WTC11 (cell line): ENCODE measurements at regions not wholly inside any gene's neighbourhood (a gene's known extent, or its start where the extent isn't known, plus 50 kb on each side); places are given as distances from the start of the nearest gene placed in this dataset.

Source experiments
- ATAC-seq: fragments of 200-7000 bp; cut with Tn5 transposase; 2 replicates; pipeline ENCODE4 v1.10.0; 2021; ENCODE audit warnings: mild to moderate bottlenecking, moderate library complexity
- CTCF ChIA-PET: fragments of 300-600 bp; sonication (Branson Sonifier 250); formaldehyde crosslinking; loops from one replicate; lab custom pipeline; 2021; ENCODE audit warnings: antibody characterized with exemption; lab: Charles Lee
- POLR2A ChIA-PET: fragments of 350-600 bp; sonication (Branson Sonifier 250); formaldehyde crosslinking; loops from one replicate; lab custom pipeline; 2021; ENCODE audit warnings: antibody characterized with exemption; lab: Charles Lee
- DNase-seq: peaks from one replicate; pipeline ENCODE4 v3.0.0; 2021; ENCODE audit warnings: low spot score
- H3K27ac Mint-ChIP-seq: 2 replicates; pipeline ENCODE4 v1.8.0; 2021; ENCODE audit warnings: mixed read lengths
- H3K27me3 Mint-ChIP-seq: 2 replicates; pipeline ENCODE4 v1.8.0; 2021; ENCODE audit warnings: low read depth, mild to moderate bottlenecking, moderate library complexity, mixed read lengths
- H3K36me3 Mint-ChIP-seq: 2 replicates; pipeline ENCODE4 v1.8.0; 2021; ENCODE audit warnings: mixed read lengths
- H3K4me1 Mint-ChIP-seq: 2 replicates; pipeline ENCODE4 v1.8.0; 2022; ENCODE audit warnings: mixed read lengths
- H3K4me3 Mint-ChIP-seq: 2 replicates; pipeline ENCODE4 v1.8.0; 2021; ENCODE audit warnings: mild to moderate bottlenecking, moderate library complexity, mixed read lengths
- H3K9me3 Mint-ChIP-seq: 2 replicates; pipeline ENCODE4 v1.8.0; 2021; ENCODE audit warnings: mixed read lengths
- MXD4 ChIP-seq: fragments of 250-450 bp; sonication (Bioruptor Pico); IDR thresholded peaks from 2 replicates; pipeline ENCODE4 v1.8.0; 2021; ENCODE audit warnings: mild to moderate bottlenecking, moderate library complexity, borderline replicate concordance
- NFE2L1 ChIP-seq: sonication (generic); formaldehyde crosslinking; IDR thresholded peaks from 2 replicates; pipeline ENCODE4 v1.8.1; 2023; ENCODE audit warnings: missing genetic modification reagents
- NFYB ChIP-seq: sonication (generic); formaldehyde crosslinking; conservative IDR thresholded peaks from 2 replicates; pipeline ENCODE4 v1.8.0; 2022; ENCODE audit warnings: low read depth, missing genetic modification reagents
- NR2C2 ChIP-seq: sonication (generic); formaldehyde crosslinking; IDR thresholded peaks from 2 replicates; pipeline ENCODE4 v1.8.0; 2022; ENCODE audit warnings: mild to moderate bottlenecking, missing genetic modification reagents
- OVOL2 ChIP-seq: fragments of 250-450 bp; sonication (Bioruptor Pico); IDR thresholded peaks from 2 replicates; pipeline ENCODE4 v1.9.0; 2021; ENCODE audit warnings: mild to moderate bottlenecking, borderline replicate concordance
- SMAD3 ChIP-seq: sonication (generic); formaldehyde crosslinking; IDR thresholded peaks from 2 replicates; pipeline ENCODE4 v1.8.0; 2022; ENCODE audit warnings: missing genetic modification reagents, mild to moderate bottlenecking, borderline replicate concordance
- ZNF138 ChIP-seq: sonication (generic); formaldehyde crosslinking; conservative IDR thresholded peaks from 2 replicates; pipeline ENCODE4 v1.8.1; 2022; ENCODE audit warnings: mild to moderate bottlenecking, moderate library complexity, missing genetic modification reagents
- ZNF263 ChIP-seq: sonication (generic); formaldehyde crosslinking; IDR thresholded peaks from 2 replicates; pipeline ENCODE4 v1.8.1; 2022; ENCODE audit warnings: low read depth, mild to moderate bottlenecking, moderate library complexity, missing genetic modification reagents
- ZNF416 ChIP-seq: fragments of 250-450 bp; sonication (Bioruptor Pico); IDR thresholded peaks from 2 replicates; pipeline ENCODE4 v1.9.0; 2021; ENCODE audit warnings: mild to moderate bottlenecking, inconsistent platforms
- ZNF423 ChIP-seq: fragments of 250-450 bp; sonication (Bioruptor Pico); IDR thresholded peaks from 2 replicates; pipeline ENCODE4 v2.1.2; 2022; ENCODE audit warnings: mild to moderate bottlenecking, moderate library complexity
- TF ChIP-seq, protein P1 (sequence below): fragments of 250-450 bp; sonication (Bioruptor Pico); IDR thresholded peaks from 2 replicates; pipeline ENCODE4 v2.1.2; 2022; ENCODE audit warnings: mild to moderate bottlenecking, moderate library complexity
- TF ChIP-seq, protein P2 (sequence below): fragments of 250-450 bp; sonication (Bioruptor Pico); IDR thresholded peaks from 2 replicates; pipeline ENCODE4 v1.9.0; 2021; ENCODE audit warnings: mild to moderate bottlenecking
- TF ChIP-seq, protein P3 (sequence below): sonication (generic); formaldehyde crosslinking; IDR thresholded peaks from 2 replicates; pipeline ENCODE4 v1.8.0; 2022; ENCODE audit warnings: mild to moderate bottlenecking, missing genetic modification reagents
- TF ChIP-seq, protein P4 (sequence below): fragments of 250-450 bp; sonication (Bioruptor Pico); IDR thresholded peaks from 2 replicates; pipeline ENCODE4 v1.9.0; 2021; ENCODE audit warnings: mild to moderate bottlenecking, borderline replicate concordance
- TF ChIP-seq, protein P5 (sequence below): sonication (generic); formaldehyde crosslinking; IDR thresholded peaks from 2 replicates; pipeline ENCODE4 v1.8.1; 2022; ENCODE audit warnings: low read depth, mild to moderate bottlenecking, moderate library complexity, missing genetic modification reagents, borderline replicate concordance
- TF ChIP-seq, protein P6 (sequence below): sonication (generic); formaldehyde crosslinking; IDR thresholded peaks from 2 replicates; pipeline ENCODE4 v1.8.0; 2023; ENCODE audit warnings: missing genetic modification reagents
- TF ChIP-seq, protein P7 (sequence below): sonication (generic); formaldehyde crosslinking; conservative IDR thresholded peaks from 2 replicates; pipeline ENCODE4 v1.8.1; 2022; ENCODE audit warnings: mild to moderate bottlenecking, missing genetic modification reagents
- TF ChIP-seq, protein P8 (sequence below): sonication (generic); formaldehyde crosslinking; IDR thresholded peaks from 2 replicates; pipeline ENCODE4 v1.8.1; 2023; ENCODE audit warnings: mild to moderate bottlenecking, missing genetic modification reagents, moderate library complexity

DNA sequence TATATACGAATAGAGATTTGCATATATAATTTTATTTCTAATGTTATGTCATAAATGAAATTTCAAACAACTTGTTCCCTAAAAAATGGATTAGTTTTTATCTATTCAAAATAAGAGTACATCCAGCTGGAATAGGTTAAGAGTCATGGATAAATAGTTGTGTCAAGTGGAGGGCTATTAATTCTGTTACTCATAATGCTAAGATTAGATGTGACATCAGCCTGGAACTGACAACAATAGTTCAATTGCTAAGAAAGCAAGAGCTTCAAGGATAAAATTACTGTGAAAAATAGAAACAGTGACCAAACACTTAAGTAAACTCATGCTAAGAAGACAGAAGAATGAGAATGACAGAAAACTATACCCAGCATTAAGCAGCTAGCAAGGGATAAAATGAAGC lies 92.2 kb upstream of the CDH9 start:
- POLR2A ChIA-PET: no interaction called here
- CTCF ChIA-PET: no interaction called here
- no peaks in the 10 kb centered on the region for H3K27me3 Mint-ChIP-seq
- peaks cover 3% of the 10 kb centered on the region; the same call in 1 of the 2 replicates for H3K36me3 Mint-ChIP-seq
- H3K4me1 Mint-ChIP-seq: no peaks in the 10 kb centered on the region
- H3K27ac Mint-ChIP-seq: no peak overlapping the region
- DNase-seq: no peak
- TF ChIP-seq, protein P1, sequence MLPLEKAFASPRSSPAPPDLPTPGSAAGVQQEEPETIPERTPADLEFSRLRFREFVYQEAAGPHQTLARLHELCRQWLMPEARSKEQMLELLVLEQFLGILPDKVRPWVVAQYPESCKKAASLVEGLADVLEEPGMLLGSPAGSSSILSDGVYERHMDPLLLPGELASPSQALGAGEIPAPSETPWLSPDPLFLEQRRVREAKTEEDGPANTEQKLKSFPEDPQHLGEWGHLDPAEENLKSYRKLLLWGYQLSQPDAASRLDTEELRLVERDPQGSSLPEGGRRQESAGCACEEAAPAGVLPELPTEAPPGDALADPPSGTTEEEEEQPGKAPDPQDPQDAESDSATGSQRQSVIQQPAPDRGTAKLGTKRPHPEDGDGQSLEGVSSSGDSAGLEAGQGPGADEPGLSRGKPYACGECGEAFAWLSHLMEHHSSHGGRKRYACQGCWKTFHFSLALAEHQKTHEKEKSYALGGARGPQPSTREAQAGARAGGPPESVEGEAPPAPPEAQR (CRISPR knock-in tag): no peak
- TF ChIP-seq, protein P2, sequence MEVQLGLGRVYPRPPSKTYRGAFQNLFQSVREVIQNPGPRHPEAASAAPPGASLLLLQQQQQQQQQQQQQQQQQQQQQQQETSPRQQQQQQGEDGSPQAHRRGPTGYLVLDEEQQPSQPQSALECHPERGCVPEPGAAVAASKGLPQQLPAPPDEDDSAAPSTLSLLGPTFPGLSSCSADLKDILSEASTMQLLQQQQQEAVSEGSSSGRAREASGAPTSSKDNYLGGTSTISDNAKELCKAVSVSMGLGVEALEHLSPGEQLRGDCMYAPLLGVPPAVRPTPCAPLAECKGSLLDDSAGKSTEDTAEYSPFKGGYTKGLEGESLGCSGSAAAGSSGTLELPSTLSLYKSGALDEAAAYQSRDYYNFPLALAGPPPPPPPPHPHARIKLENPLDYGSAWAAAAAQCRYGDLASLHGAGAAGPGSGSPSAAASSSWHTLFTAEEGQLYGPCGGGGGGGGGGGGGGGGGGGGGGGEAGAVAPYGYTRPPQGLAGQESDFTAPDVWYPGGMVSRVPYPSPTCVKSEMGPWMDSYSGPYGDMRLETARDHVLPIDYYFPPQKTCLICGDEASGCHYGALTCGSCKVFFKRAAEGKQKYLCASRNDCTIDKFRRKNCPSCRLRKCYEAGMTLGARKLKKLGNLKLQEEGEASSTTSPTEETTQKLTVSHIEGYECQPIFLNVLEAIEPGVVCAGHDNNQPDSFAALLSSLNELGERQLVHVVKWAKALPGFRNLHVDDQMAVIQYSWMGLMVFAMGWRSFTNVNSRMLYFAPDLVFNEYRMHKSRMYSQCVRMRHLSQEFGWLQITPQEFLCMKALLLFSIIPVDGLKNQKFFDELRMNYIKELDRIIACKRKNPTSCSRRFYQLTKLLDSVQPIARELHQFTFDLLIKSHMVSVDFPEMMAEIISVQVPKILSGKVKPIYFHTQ (CRISPR knock-in tag): no peak
- TF ChIP-seq ZNF423 (CRISPR knock-in tag): no peak
- TF ChIP-seq, protein P3, sequence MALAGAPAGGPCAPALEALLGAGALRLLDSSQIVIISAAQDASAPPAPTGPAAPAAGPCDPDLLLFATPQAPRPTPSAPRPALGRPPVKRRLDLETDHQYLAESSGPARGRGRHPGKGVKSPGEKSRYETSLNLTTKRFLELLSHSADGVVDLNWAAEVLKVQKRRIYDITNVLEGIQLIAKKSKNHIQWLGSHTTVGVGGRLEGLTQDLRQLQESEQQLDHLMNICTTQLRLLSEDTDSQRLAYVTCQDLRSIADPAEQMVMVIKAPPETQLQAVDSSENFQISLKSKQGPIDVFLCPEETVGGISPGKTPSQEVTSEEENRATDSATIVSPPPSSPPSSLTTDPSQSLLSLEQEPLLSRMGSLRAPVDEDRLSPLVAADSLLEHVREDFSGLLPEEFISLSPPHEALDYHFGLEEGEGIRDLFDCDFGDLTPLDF (CRISPR knock-in tag): no peak
- TF ChIP-seq OVOL2: no peak
- TF ChIP-seq, protein P4, sequence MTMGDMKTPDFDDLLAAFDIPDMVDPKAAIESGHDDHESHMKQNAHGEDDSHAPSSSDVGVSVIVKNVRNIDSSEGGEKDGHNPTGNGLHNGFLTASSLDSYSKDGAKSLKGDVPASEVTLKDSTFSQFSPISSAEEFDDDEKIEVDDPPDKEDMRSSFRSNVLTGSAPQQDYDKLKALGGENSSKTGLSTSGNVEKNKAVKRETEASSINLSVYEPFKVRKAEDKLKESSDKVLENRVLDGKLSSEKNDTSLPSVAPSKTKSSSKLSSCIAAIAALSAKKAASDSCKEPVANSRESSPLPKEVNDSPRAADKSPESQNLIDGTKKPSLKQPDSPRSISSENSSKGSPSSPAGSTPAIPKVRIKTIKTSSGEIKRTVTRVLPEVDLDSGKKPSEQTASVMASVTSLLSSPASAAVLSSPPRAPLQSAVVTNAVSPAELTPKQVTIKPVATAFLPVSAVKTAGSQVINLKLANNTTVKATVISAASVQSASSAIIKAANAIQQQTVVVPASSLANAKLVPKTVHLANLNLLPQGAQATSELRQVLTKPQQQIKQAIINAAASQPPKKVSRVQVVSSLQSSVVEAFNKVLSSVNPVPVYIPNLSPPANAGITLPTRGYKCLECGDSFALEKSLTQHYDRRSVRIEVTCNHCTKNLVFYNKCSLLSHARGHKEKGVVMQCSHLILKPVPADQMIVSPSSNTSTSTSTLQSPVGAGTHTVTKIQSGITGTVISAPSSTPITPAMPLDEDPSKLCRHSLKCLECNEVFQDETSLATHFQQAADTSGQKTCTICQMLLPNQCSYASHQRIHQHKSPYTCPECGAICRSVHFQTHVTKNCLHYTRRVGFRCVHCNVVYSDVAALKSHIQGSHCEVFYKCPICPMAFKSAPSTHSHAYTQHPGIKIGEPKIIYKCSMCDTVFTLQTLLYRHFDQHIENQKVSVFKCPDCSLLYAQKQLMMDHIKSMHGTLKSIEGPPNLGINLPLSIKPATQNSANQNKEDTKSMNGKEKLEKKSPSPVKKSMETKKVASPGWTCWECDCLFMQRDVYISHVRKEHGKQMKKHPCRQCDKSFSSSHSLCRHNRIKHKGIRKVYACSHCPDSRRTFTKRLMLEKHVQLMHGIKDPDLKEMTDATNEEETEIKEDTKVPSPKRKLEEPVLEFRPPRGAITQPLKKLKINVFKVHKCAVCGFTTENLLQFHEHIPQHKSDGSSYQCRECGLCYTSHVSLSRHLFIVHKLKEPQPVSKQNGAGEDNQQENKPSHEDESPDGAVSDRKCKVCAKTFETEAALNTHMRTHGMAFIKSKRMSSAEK: no peak
- TF ChIP-seq NR2C2 (CRISPR knock-in tag): no peak
- no peak for TF ChIP-seq MXD4
- no peak for TF ChIP-seq NFE2L1 (CRISPR knock-in tag)
- TF ChIP-seq ZNF138 (CRISPR knock-in tag): no peak
- TF ChIP-seq, protein P5, sequence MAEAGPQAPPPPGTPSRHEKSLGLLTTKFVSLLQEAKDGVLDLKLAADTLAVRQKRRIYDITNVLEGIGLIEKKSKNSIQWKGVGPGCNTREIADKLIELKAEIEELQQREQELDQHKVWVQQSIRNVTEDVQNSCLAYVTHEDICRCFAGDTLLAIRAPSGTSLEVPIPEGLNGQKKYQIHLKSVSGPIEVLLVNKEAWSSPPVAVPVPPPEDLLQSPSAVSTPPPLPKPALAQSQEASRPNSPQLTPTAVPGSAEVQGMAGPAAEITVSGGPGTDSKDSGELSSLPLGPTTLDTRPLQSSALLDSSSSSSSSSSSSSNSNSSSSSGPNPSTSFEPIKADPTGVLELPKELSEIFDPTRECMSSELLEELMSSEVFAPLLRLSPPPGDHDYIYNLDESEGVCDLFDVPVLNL (CRISPR knock-in tag): no peak
- TF ChIP-seq, protein P6, sequence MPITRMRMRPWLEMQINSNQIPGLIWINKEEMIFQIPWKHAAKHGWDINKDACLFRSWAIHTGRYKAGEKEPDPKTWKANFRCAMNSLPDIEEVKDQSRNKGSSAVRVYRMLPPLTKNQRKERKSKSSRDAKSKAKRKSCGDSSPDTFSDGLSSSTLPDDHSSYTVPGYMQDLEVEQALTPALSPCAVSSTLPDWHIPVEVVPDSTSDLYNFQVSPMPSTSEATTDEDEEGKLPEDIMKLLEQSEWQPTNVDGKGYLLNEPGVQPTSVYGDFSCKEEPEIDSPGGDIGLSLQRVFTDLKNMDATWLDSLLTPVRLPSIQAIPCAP (CRISPR knock-in tag): no peak
- ATAC-seq: no peak
- H3K4me3 Mint-ChIP-seq: no peak overlapping the region
- H3K9me3 Mint-ChIP-seq: peaks cover 10% of the 10 kb centered on the region

DNA sequence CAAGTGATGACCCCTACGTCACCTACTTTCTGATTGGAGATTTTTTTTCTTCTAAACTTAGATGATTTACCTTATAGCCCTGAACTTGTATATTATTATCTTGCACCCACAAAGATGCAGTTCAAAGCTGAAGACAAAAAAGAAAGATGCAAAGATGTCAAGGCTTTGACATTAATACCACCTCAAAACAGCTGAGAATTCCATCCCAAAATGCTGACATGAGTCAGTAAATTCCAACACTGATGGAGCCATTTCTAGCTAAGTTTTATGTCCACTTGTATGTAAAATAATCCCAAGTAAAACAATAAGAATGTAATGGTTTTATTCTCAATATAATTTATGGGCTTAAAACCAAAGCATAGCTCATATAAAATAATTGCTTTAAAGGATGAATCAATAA lies 91.5 kb upstream of the CDH9 start:
- Mint-ChIP-seq H3K4me1 (no peaks in the 10 kb centered on the region), H3K27me3 (no peaks in the 10 kb centered on the region), H3K36me3 (no peaks in the 10 kb centered on the region), H3K9me3 (peaks cover 6% of the 10 kb centered on the region; the same call in 1 of the 2 replicates), H3K4me3 (no peak overlapping the region), H3K27ac (no peak overlapping the region)
- ATAC-seq (no peak), DNase-seq (no peak)
- POLR2A ChIA-PET: no interaction called here
- CTCF ChIA-PET: no interaction called here
- no peak for TF ChIP-seq NFYB (CRISPR knock-in tag)
- TF ChIP-seq, protein P7, sequence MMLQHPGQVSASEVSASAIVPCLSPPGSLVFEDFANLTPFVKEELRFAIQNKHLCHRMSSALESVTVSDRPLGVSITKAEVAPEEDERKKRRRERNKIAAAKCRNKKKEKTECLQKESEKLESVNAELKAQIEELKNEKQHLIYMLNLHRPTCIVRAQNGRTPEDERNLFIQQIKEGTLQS (CRISPR knock-in tag): no peak
- no peak for TF ChIP-seq ZNF263 (CRISPR knock-in tag)
- TF ChIP-seq, protein P3 (CRISPR knock-in tag): no peak
- TF ChIP-seq NR2C2 (CRISPR knock-in tag): no peak
- no peak for TF ChIP-seq ZNF416 (CRISPR knock-in tag)
- no peak for TF ChIP-seq ZNF138 (CRISPR knock-in tag)
- no peak for TF ChIP-seq NFE2L1 (CRISPR knock-in tag)
- TF ChIP-seq, protein P8, sequence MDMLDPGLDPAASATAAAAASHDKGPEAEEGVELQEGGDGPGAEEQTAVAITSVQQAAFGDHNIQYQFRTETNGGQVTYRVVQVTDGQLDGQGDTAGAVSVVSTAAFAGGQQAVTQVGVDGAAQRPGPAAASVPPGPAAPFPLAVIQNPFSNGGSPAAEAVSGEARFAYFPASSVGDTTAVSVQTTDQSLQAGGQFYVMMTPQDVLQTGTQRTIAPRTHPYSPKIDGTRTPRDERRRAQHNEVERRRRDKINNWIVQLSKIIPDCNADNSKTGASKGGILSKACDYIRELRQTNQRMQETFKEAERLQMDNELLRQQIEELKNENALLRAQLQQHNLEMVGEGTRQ: no peak
- TF ChIP-seq SMAD3 (CRISPR knock-in tag): no peak
